MM.1S (cell line): ENCODE measurements at regions not wholly inside any gene's neighbourhood (a gene's known extent, or its start where the extent isn't known, plus 50 kb on each side); places are given as distances from the start of the nearest gene placed in this dataset.

Experiments
- EZH2 ChIP-seq: fragments of 300-600 bp; sonication (generic); optimal IDR thresholded peaks from 2 replicates; pipeline ENCODE3; 2017; ENCODE audit warnings: low read depth, mild to moderate bottlenecking, antibody characterized with exemption, low read length, mixed read lengths
- EZH2phosphoT487 ChIP-seq: fragments of 300-600 bp; sonication (generic); IDR thresholded peaks from 2 replicates; pipeline ENCODE4 v1.6.1; 2018; ENCODE audit warnings: antibody characterized with exemption, low read length
- TF ChIP-seq, protein P1 (sequence below): fragments of 300-600 bp; sonication (generic); IDR thresholded peaks from 2 replicates; pipeline ENCODE4 v1.5.1; 2016; ENCODE audit warnings: antibody characterized with exemption, low read length, mixed read lengths

- TF ChIP-seq, protein P1, sequence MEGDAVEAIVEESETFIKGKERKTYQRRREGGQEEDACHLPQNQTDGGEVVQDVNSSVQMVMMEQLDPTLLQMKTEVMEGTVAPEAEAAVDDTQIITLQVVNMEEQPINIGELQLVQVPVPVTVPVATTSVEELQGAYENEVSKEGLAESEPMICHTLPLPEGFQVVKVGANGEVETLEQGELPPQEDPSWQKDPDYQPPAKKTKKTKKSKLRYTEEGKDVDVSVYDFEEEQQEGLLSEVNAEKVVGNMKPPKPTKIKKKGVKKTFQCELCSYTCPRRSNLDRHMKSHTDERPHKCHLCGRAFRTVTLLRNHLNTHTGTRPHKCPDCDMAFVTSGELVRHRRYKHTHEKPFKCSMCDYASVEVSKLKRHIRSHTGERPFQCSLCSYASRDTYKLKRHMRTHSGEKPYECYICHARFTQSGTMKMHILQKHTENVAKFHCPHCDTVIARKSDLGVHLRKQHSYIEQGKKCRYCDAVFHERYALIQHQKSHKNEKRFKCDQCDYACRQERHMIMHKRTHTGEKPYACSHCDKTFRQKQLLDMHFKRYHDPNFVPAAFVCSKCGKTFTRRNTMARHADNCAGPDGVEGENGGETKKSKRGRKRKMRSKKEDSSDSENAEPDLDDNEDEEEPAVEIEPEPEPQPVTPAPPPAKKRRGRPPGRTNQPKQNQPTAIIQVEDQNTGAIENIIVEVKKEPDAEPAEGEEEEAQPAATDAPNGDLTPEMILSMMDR: no peak
- TF ChIP-seq EZH2 (no peak), EZH2phosphoT487 (no peak)
Observed at GRCh38 chr1:4935807-4936206, 281.4 kb downstream of the AJAP1 start.
